NOMO-1 (cell line): ENCODE measurements at regions not wholly inside any gene's neighbourhood (a gene's known extent, or its start where the extent isn't known, plus 50 kb on each side); places are given as distances from the start of the nearest gene placed in this dataset.
A peak's percentile ranks its signal among the peaks of the same experiment; 100 is the strongest.

Experiments used
- DNase-seq, 2 experiments: peaks; one replicate each; lab custom pipeline; 2025; ENCODE audit not compliant: unreplicated experiment in 2 of 2; lab: John Stamatoyannopoulos, UW

DNA sequence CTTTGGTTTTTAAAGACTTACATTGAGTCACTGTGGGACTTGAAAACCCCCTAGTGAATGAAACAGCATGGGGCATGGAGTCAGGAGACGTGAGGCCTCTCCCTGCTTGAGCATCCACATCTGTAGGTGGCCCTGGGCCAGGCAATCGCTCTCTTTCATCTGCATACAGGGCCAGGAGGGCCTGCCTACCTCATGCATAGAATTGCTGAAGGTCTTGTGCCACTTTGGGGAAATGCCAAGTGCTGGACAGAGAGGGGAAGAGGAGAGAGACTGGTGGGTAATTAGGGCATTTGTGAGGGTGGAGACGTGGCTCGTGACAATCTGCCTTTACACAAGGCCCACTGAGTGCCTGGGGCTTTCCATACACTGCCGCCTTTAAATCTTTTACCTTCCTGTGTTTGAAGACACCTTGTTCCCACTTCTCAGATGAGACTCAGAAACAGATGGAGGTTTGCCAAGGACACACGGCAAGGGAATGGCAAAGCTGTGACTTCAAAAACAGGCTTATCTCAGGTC lies 322.2 kb upstream of the HS6ST1 start:
- no peak for DNase-seq

- DNase-seq = no peak
These were observed 322.9 kb upstream of the HS6ST1 start for GRCh38 chr2:128641421-128642080.

- no peak for DNase-seq
These were observed 323.6 kb upstream of the HS6ST1 start for GRCh38 chr2:128642316-128642715.

DNA sequence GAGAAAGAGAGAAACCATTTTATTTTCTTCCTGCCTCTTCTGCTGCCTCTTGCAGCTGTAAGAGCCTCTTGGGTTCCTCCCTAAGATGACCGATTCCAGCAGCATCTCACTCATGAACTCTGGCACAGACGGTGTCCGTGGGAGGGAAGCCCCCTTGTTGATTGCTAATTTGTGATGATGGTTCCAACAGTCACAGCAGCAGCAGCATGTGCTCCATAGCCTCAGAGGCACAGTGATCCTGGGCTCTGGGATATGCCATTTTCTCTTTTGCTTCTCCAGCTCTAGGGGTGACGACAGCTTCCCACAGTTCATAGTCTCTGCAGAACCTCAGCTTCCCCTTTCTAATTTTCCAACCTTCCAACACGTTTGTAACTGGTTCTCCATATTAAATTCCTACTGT lies 324.2 kb upstream of the HS6ST1 start:
- DNase-seq = no peak

DNA sequence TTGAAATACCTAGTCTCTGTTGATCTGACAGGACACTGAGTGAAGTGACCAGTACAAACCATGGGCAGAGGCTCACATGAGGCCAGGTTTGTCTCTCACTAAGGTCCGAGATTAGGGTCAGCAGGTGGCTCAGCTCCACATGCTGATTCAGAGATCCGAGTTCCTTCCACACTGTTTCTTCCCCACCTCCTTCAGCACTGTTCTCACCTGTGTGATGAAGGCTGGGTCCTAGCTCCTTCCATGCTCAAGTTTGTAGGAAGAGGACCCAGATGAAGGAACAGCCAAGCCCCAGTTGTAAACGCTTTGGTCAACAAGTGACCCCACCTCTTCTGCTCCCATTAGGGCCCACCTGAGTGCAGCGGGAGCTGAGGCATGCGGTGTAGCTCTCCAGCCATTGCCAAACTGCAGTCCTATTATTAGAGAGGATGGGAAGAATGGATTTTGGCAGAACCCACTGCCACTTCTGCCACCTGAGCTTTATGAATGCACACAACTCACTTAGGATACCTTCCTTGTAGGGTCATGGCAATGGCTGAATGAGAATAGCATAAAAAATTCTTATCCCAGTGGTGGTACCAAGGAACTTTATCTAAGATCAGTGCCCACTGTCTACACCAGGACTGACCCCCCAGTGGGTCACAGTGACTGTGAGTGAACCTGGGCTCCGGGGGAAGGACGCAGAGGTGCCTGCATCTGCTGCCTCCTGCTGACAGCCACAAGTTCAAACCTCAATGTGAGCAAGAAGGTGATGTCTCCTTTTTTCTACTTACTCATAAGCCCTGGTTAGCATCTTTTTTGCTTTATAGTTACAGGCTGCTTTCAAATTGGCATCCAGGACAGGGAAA lies 324.8 kb upstream of the HS6ST1 start:
- no peak for DNase-seq

GRCh38 chr2:128644156-128644555 lies 325.5 kb upstream of the HS6ST1 start:
- DNase-seq = no peak

- DNase-seq = no peak
These were observed 326.1 kb upstream of the HS6ST1 start for GRCh38 chr2:128644718-128645256.

GRCh38 chr2:128645631-128646030 lies 327.0 kb upstream of the HS6ST1 start:
- no peak for DNase-seq

GRCh38 chr2:128646091-128646490 lies 327.4 kb upstream of the HS6ST1 start:
- no peak for DNase-seq

DNA sequence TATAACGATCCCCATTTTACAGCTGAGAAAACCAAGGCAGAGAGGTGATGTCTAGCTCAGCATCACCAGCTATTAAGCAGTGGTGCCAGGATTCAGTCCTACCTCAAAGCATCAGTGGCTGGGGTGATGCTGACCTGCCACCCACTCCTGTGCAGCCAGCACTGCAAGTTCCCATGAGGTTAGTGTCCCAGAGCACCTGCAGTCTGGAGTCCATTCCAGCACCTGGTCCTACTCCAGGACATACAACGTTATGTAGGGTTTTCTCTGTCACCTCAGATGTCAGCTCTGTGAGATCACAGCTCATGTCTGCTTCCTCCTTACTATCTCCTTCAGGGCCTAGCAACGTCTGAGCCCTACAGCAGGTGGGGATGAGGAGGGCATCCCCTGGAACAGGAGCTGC lies 328.0 kb upstream of the HS6ST1 start:
- no peak for DNase-seq

DNA sequence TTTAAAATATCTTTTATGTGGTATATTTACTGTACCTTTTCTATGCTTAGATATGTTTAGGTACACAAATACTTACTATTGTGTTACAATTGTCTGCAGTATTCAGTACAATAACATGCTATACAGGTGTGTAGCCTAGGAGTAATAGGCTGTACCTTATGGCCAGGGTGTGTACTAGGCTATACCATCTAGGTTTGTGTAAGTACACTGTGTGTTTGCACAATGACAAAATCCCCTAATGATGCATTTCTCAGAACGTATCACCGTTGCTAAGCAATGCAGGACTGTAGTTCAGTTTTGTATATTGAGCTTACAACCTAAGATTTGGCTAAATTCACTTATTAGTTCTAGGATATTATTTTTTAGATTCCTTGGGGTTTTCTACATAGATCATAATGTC lies 332.3 kb upstream of the HS6ST1 start:
- DNase-seq = no peak

- peak; percentile 93 to 95 for DNase-seq
These were observed 335.7 kb upstream of the HS6ST1 start for GRCh38 chr2:128654408-128654807.

DNA sequence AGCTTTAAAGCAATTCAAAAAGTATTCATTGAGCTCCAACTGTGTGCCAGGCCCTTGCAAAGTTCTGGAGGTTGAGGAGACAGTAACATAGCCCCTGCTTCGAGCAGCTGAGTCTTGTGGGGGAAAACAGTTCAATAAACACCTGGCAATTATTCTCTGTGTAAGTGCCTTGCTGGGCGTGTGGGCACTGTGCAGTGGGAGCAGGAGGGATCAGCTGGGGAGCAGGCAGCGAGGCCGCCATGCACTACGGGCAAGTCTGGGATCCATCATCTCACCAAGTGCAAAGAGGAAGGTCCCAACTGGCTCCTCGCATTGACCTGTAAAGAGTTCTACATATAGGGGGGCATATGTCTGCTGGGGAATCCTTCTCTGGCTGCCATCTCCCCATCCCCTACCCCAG lies 342.2 kb upstream of the HS6ST1 start:
- no peak for DNase-seq

- DNase-seq = no peak
These were observed 342.6 kb upstream of the HS6ST1 start for GRCh38 chr2:128661311-128661710.

GRCh38 chr2:128662051-128662471 lies 343.4 kb upstream of the HS6ST1 start:
- DNase-seq = no peak

- no peak for DNase-seq
These were observed 344.8 kb upstream of the HS6ST1 start for GRCh38 chr2:128663371-128664050.

DNA sequence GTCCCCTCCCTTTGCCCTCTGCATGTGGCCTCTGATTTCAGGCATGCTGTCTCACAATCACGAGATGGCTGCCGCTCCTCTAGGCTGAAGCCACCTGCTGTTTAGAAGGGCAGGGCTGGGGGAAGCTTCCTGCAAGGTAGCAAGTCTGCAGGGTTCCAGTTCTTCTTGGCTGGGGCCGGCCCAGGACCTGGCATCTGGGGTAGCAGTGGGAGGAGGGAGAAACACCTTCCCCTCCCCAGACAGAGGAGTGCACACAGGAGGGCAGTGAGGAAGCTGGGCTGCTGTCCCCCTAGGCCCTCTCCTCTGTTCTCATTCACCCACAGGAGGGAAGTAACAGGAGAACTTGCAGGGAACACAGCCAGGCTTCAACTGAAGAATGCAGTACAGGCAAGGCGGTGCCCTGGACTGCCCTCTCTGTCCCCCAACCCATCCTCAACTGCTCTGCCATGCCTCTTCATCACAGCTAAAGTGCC lies 345.9 kb upstream of the HS6ST1 start:
- DNase-seq = no peak

- no peak for DNase-seq
These were observed 346.4 kb upstream of the HS6ST1 start for GRCh38 chr2:128665113-128665512.

DNA sequence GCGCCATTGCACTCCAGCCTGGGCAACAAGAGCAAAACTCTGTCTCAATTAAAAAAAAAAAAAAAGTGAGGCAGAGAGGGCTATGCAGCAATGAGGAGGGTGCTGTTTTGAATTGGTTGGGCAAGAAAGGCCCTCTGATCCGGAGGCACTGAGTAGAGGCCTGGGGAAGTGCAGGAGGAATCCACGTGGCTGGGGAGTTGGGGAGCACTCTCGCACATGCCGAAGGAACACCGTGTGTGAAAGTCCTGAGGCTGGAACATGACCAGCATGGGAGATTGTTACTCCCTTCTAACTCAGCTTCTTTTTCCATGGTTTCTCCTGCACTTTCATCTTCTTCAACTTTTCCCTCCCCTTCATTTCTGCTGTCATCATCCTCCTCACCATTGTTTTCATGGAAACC lies 347.9 kb upstream of the HS6ST1 start:
- DNase-seq = no peak

- DNase-seq = no peak
These were observed 348.7 kb upstream of the HS6ST1 start for GRCh38 chr2:128667391-128667790.

DNA sequence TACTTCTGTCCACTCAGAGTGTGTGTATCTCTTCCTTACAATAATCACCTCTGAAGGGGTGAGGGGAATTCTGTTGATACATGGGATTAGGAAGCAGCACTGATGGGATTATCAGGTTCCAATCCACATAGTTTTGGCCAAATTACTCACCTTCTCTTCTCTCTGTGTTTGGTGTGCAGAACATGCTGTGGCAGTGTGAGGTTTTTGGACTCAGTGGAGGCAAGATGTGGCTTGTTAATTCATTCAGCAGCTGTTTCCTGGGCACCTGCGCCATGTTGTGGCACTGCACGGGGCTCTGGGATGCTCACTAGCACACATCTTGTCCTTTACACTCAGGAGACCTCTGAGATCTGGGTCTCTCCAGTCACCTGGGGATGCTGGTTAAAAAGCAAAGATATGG lies 350.3 kb upstream of the HS6ST1 start:
- no peak for DNase-seq
